ENCODE measurements at regions not wholly inside any gene's neighbourhood (a gene's known extent, or its start where the extent isn't known, plus 50 kb on each side); places are given as distances from the start of the nearest gene placed in this dataset.

GRCh38 chr14:65303190-65303898 lies 109.2 kb upstream of the FUT8 start:
- ATAC-seq (replicated peaks), result peak; percentile 36
- H3K4me1 Mint-ChIP-seq, result peaks cover 9% of the 10 kb centered on the region
- no peaks in the 10 kb centered on the region for H3K27me3 Mint-ChIP-seq
- peak overlapping the region; percentile 48 for H3K4me3 Mint-ChIP-seq
- H3K27ac Mint-ChIP-seq, result peak overlapping the region; percentile 61
- no peaks in the 10 kb centered on the region for H3K9me3 Mint-ChIP-seq
- no peaks in the 10 kb centered on the region for H3K36me3 Mint-ChIP-seq (ENCODE audit: low read depth)

- Mint-ChIP-seq H3K36me3 (ENCODE audit: low read depth) (no peaks in the 10 kb centered on the region), H3K9me3 (no peaks in the 10 kb centered on the region), H3K27me3 (no peaks in the 10 kb centered on the region), H3K27ac (peak overlapping the region; percentile 61), H3K4me3 (peak overlapping the region; percentile 48), H3K4me1 (peaks cover 9% of the 10 kb centered on the region)
- no peak for ATAC-seq (replicated peaks)
Measured at GRCh38 chr14:65303899-65304222, 108.7 kb upstream of the FUT8 start.

- Mint-ChIP-seq H3K27ac (peak overlapping the region; percentile 61), H3K27me3 (no peaks in the 10 kb centered on the region)
Measured at GRCh38 chr14:65304239-65304638, 108.3 kb upstream of the FUT8 start.

GRCh38 chr14:65304963-65305362 lies 107.6 kb upstream of the FUT8 start:
- Mint-ChIP-seq H3K36me3 (ENCODE audit: low read depth) (no peaks in the 10 kb centered on the region), H3K27ac (peak overlapping the region; percentile 61), H3K4me3 (peak overlapping the region; percentile 14), H3K27me3 (no peaks in the 10 kb centered on the region), H3K9me3 (no peaks in the 10 kb centered on the region), H3K4me1 (peaks cover 9% of the 10 kb centered on the region)
- ATAC-seq (replicated peaks), result peak; percentile 22

More at GRCh38 chr14:65304239-65304638, 108.3 kb upstream of the FUT8 start:
- peak overlapping the region; percentile 48 for H3K4me3 Mint-ChIP-seq
- H3K4me1 Mint-ChIP-seq, result peaks cover 9% of the 10 kb centered on the region
- no peak for ATAC-seq (replicated peaks)
- no peaks in the 10 kb centered on the region for H3K36me3 Mint-ChIP-seq (ENCODE audit: low read depth)
- H3K9me3 Mint-ChIP-seq, result no peaks in the 10 kb centered on the region

- no peak overlapping the region for H3K4me3 Mint-ChIP-seq
- no peak overlapping the region for H3K27ac Mint-ChIP-seq
- ATAC-seq (replicated peaks), result no peak
- H3K27me3 Mint-ChIP-seq, result no peaks in the 10 kb centered on the region
- H3K36me3 Mint-ChIP-seq (ENCODE audit: low read depth), result no peaks in the 10 kb centered on the region
- H3K4me1 Mint-ChIP-seq, result no peaks in the 10 kb centered on the region
- H3K9me3 Mint-ChIP-seq, result no peaks in the 10 kb centered on the region
Measured at GRCh38 chr14:65308536-65308935, 104.0 kb upstream of the FUT8 start.

GRCh38 chr14:65310568-65310967 lies 102.0 kb upstream of the FUT8 start:
- Mint-ChIP-seq H3K4me3 (no peak overlapping the region), H3K27ac (no peak overlapping the region), H3K9me3 (no peaks in the 10 kb centered on the region), H3K27me3 (no peaks in the 10 kb centered on the region), H3K36me3 (ENCODE audit: low read depth) (no peaks in the 10 kb centered on the region), H3K4me1 (no peaks in the 10 kb centered on the region)
- ATAC-seq (replicated peaks), result no peak

GRCh38 chr14:65312859-65313258 lies 99.7 kb upstream of the FUT8 start:
- Mint-ChIP-seq H3K9me3 (no peaks in the 10 kb centered on the region), H3K4me3 (no peak overlapping the region), H3K36me3 (ENCODE audit: low read depth) (no peaks in the 10 kb centered on the region), H3K27ac (no peak overlapping the region), H3K27me3 (no peaks in the 10 kb centered on the region), H3K4me1 (no peaks in the 10 kb centered on the region)
- no peak for ATAC-seq (replicated peaks)

GRCh38 chr14:65318636-65319506 lies 93.7 kb upstream of the FUT8 start:
- Mint-ChIP-seq H3K9me3 (no peaks in the 10 kb centered on the region), H3K27ac (peak overlapping the region; percentile 23), H3K4me1 (peaks cover 11% of the 10 kb centered on the region), H3K36me3 (ENCODE audit: low read depth) (no peaks in the 10 kb centered on the region), H3K27me3 (no peaks in the 10 kb centered on the region), H3K4me3 (no peak overlapping the region)
- ATAC-seq (replicated peaks), result no peak

GRCh38 chr14:65320661-65321308 lies 91.7 kb upstream of the FUT8 start:
- ATAC-seq (replicated peaks), result peak; percentile 28
- no peaks in the 10 kb centered on the region for H3K9me3 Mint-ChIP-seq

GRCh38 chr14:65321370-65321875 lies 91.1 kb upstream of the FUT8 start:
- H3K4me3 Mint-ChIP-seq, result peak overlapping the region; percentile 32
- ATAC-seq (replicated peaks), result peak; percentile 85

More at GRCh38 chr14:65320661-65321308, 91.7 kb upstream of the FUT8 start:
- peaks cover 11% of the 10 kb centered on the region for H3K4me1 Mint-ChIP-seq
- peak overlapping the region; percentile 54 for H3K27ac Mint-ChIP-seq
- no peaks in the 10 kb centered on the region for H3K36me3 Mint-ChIP-seq (ENCODE audit: low read depth)
- H3K27me3 Mint-ChIP-seq, result no peaks in the 10 kb centered on the region
- peak overlapping the region; percentile 32 for H3K4me3 Mint-ChIP-seq

GRCh38 chr14:65329481-65329880 lies 83.0 kb upstream of the FUT8 start:
- peaks cover 8% of the 10 kb centered on the region for H3K4me1 Mint-ChIP-seq
- ATAC-seq (replicated peaks), result no peak
- no peak overlapping the region for H3K27ac Mint-ChIP-seq
- no peak overlapping the region for H3K4me3 Mint-ChIP-seq
- no peaks in the 10 kb centered on the region for H3K27me3 Mint-ChIP-seq
- H3K9me3 Mint-ChIP-seq, result no peaks in the 10 kb centered on the region
- no peaks in the 10 kb centered on the region for H3K36me3 Mint-ChIP-seq (ENCODE audit: low read depth)

More at GRCh38 chr14:65321370-65321875, 91.1 kb upstream of the FUT8 start:
- Mint-ChIP-seq H3K36me3 (ENCODE audit: low read depth) (no peaks in the 10 kb centered on the region), H3K9me3 (no peaks in the 10 kb centered on the region), H3K27me3 (no peaks in the 10 kb centered on the region), H3K27ac (peak overlapping the region; percentile 54), H3K4me1 (peaks cover 11% of the 10 kb centered on the region)

GRCh38 chr14:65329911-65330310 lies 82.6 kb upstream of the FUT8 start:
- no peaks in the 10 kb centered on the region for H3K9me3 Mint-ChIP-seq
- H3K36me3 Mint-ChIP-seq (ENCODE audit: low read depth), result no peaks in the 10 kb centered on the region
- H3K4me1 Mint-ChIP-seq, result peaks cover 8% of the 10 kb centered on the region
- H3K27me3 Mint-ChIP-seq, result no peaks in the 10 kb centered on the region
- H3K27ac Mint-ChIP-seq, result no peak overlapping the region
- H3K4me3 Mint-ChIP-seq, result no peak overlapping the region
- ATAC-seq (replicated peaks), result no peak

GRCh38 chr14:65330416-65330815 lies 82.1 kb upstream of the FUT8 start:
- Mint-ChIP-seq H3K36me3 (ENCODE audit: low read depth) (no peaks in the 10 kb centered on the region), H3K4me3 (no peak overlapping the region), H3K27ac (no peak overlapping the region), H3K27me3 (no peaks in the 10 kb centered on the region), H3K4me1 (peaks cover 8% of the 10 kb centered on the region), H3K9me3 (no peaks in the 10 kb centered on the region)
- ATAC-seq (replicated peaks), result no peak

- peaks cover 15% of the 10 kb centered on the region for H3K4me1 Mint-ChIP-seq
- H3K27me3 Mint-ChIP-seq, result no peaks in the 10 kb centered on the region
- H3K36me3 Mint-ChIP-seq (ENCODE audit: low read depth), result no peaks in the 10 kb centered on the region
- no peaks in the 10 kb centered on the region for H3K9me3 Mint-ChIP-seq
- H3K27ac Mint-ChIP-seq, result no peak overlapping the region
- no peak for ATAC-seq (replicated peaks)
- H3K4me3 Mint-ChIP-seq, result no peak overlapping the region
Measured at GRCh38 chr14:65331652-65332051, 80.9 kb upstream of the FUT8 start.
